Keratinocyte (primary cell): ENCODE measurements at regions not wholly inside any gene's neighbourhood (a gene's known extent, or its start where the extent isn't known, plus 50 kb on each side); places are given as distances from the start of the nearest gene placed in this dataset.

Experiments
- CTCF ChIP-seq, 3 experiments: IDR thresholded peaks in 1 of 3; conservative IDR thresholded peaks in 1 of 3; optimal IDR thresholded peaks in 1 of 3; 2 replicates in 2 of 3; 3 replicates in 1 of 3; pipeline versions ENCODE3 to v1.5.1; 2011; ENCODE audit warnings: low read length in 3 of 3, mild to moderate bottlenecking in 3 of 3, moderate library complexity in 2 of 3, control low read depth in 1 of 3, inconsistent platforms in 1 of 3; ENCODE audit not compliant: insufficient read depth in 2 of 3; ENCODE audit errors: extremely low read depth in 1 of 3
- EZH2 ChIP-seq: IDR thresholded peaks from one replicate; pipeline ENCODE4 v1.6.1; 2012; ENCODE audit warnings: inconsistent platforms, mild to moderate bottlenecking, low read length, moderate library complexity

- no peak for TF ChIP-seq CTCF (optimal IDR thresholded peaks at IDR 0.05 in 1 of 3, IDR thresholded peaks at IDR 0.05 in 1 of 3, conservative IDR thresholded peaks at IDR 0.05 in 1 of 3; ENCODE audit: extremely low read depth in 1 of 3, insufficient read depth in 2 of 3, low read length in 3 of 3)
- no peak for TF ChIP-seq EZH2
Measured at GRCh38 chr2:236676136-236676873, 106.7 kb downstream of the ACKR3 start.
